HG02970 (cell line): ENCODE measurements at regions not wholly inside any gene's neighbourhood (a gene's known extent, or its start where the extent isn't known, plus 50 kb on each side); places are given as distances from the start of the nearest gene placed in this dataset.
"Not testable (repeated sequence)": the region's sequence is repeated elsewhere in the genome, so short reads cannot be mapped to it uniquely, and the experiment has no call there.

Source experiments
- ATAC-seq: cut with Tn5 transposase; IDR thresholded peaks from one replicate; pipeline ENCODE4 v1.9.1; 2021; ENCODE audit warnings: mild to moderate bottlenecking, moderate library complexity, moderate number of reproducible peaks; ENCODE audit not compliant: unreplicated experiment, low FRiP score

DNA sequence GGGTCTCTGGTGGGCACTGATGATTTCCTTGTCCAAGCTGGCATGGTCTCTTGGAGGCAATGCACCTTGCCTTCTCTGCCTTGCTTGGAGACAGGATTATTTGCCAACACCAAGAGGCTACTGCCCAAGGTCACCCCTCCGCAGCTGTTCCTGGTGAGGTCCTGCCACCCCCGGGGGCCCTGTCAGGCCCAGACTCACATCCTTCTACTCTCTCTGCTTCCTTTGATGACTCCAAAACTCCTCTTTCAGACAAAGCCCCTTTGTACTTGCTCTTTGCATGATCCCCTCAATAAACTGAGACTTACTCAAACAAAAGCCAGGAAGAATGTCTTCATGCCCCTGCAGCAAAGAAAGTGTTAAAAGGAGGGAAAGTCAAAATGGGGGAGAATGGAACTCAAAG is 137.7 kb downstream of the MEX3B start:
- no peak for ATAC-seq

DNA sequence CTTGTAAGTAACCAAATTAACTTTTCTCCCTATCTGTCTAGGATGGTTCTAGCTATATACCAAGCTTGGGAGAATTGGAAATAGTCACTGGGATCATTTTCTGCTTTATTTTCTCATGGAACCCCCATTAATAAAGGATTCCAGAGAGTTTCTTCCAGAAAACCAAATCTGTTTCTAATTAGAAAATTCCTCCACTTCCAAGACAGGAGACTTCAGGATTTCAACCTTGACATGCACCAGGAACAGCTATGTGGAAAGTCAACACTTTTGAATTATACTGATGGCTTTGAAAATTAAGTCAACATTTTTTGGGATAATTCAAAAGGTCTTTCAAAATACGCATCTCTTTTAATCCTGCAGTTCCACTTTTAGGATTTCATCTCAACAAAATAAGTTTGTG is 138.3 kb downstream of the MEX3B start:
- no peak for ATAC-seq

DNA sequence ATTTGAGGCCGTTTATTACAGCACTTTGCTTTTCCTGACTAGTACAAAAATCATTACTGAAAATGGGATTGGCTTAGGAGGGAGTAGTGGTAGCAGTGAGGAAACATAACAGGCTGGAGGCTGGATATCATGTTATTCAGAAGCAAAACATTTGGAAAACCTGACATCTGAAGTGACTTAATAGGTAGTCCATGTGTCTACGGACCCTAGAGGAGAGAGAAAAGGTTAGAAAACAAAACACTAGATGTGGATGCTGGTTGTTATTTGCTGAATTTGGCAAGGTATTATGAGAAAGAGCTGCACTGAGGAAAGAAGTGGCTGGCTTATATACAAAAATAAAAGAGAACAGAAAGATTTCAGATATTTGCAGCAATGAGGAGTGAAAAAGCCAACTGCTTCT is 139.9 kb downstream of the MEX3B start:
- no peak for ATAC-seq

DNA sequence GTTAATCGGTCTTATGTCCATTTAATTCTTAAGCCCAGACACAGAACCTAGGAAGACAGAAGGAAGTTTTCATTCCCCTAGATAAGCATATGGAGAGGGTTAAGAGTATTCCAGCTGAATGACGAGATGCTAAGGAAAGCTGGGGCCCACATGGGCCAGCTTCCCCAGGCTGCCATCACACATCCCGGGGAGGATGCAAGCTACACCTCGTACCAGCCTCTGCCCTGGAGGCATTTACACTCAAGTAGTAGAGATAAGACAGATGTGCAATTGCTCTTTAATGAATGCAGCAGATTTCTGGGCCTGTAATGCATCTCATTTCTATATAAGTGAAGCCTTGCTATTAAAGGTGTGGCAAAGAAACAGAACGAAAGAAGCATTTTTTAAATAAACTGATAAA is 144.5 kb downstream of the MEX3B start:
- no peak for ATAC-seq

DNA sequence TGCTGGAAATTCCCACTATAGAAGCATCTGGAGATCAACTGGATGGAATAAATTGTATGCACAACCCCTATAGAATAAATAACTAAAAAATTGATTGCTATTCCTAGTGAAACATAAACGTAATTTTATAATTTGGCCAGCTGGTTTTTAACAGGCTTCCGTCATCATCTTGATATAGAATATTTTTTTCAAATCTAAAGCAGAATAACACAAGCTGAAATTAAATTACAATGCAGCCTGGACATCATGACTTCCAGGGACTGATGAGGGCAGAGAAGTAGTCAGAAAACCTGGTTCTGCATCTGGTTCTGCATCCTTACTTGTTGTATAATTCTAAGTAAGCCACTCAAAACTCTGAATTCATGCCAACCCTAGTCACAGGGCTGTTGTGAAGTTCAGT is 146.1 kb downstream of the MEX3B start:
- no peak for ATAC-seq

DNA sequence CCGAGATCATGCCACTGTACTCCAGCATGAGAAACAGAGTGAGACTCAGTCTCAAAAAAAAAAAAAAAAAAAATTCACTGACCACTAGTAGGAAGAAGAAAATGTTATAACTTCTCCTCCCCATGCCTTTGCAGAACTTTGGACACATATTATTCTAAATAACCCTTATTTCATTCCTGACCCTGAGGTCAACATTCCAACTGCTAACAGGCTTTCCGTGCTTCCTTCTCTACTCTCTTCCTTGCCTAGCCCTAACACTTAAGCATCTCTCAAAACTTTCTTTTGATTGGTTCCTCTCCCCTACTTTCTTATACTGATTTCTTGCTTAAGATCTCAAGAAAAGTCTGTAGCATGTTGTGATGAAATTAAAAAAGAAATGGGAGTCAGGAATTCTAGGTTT is 146.8 kb downstream of the MEX3B start:
- ATAC-seq = no peak

DNA sequence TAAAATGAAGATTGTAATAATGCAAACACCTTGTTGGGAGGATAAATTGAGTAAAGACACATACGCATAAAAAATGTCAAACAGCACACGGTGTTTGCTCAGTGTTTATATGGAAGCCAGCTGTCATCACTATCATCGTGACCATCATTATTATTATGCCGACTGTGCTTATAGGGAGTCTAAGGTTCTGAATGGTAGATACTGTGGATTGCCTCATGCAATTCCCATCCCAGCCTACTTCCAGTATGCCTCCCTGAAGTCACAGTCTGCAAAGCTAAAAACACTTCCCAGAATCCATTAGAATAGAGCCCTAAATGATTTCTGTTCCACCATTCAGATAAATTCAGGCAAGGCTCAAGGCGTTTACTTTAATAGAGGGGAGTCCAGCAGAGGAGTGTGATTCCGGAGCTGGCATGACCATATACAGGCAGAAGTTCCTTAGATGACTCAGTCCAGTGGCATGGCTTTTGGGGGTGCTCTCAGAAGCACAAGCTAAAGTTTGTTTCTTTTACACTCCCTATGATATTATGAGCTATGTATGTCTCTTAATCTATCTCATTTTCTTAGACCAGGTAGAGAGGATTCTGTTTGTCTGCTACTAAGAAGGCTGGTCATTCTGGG is 148.7 kb downstream of the MEX3B start:
- no peak for ATAC-seq

DNA sequence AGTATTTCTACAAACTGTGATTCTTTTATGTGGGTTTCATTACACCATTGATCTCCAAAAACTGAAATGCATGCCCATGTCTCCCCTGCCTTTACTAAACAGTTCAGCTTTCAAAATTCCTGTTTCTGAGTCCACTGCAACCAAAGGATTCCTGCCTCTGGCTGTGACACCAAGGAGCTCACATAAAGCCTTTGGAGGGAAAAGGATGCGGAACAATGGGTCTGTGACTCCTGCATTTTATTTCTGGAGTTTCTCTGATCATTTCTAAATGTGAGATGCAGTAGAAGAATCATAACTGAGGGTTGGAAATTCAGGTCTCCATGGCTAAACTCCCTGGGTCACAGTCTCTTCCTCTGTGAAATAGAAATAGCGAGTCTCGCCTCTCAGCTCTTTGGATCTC is 149.5 kb downstream of the MEX3B start:
- ATAC-seq = no peak

DNA sequence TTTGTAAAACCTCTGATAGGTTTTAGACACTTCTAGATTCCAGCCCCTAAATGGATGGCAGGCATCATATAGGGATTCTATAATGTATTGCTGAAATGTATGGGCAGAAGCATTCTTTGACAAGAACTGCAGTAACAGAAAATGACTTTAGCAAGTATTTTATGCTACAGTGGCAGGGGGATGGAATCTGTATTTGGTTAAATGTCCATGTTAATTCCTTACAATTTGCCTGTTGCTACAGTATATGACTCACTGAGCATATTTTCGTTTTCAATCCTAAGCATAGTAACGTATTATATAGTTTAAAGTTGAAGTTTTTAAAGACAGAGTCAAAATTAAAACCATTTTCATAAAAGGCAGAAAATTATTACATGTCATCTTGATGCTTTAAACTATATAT is 150.1 kb downstream of the MEX3B start:
- ATAC-seq = no peak

DNA sequence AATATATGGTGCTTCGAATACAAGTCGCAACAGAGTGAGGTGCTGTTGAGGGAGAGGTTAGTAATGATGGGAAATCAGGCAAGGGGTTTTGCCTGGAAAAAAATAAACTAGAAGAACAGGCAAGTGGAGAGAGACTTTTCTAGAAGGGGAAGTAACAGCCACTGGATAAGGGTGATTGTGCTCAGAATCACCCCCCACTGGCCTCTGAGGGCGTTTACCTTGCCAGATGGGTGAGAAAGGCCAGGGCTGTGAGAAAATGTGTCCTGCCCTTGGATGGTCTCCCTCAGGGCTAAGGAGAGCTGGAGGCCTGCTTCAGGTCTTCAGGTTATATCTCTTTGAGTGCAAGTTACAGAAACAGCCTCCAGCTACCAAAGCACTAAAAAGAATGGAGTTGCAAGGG is 151.8 kb downstream of the MEX3B start:
- ATAC-seq = no peak

DNA sequence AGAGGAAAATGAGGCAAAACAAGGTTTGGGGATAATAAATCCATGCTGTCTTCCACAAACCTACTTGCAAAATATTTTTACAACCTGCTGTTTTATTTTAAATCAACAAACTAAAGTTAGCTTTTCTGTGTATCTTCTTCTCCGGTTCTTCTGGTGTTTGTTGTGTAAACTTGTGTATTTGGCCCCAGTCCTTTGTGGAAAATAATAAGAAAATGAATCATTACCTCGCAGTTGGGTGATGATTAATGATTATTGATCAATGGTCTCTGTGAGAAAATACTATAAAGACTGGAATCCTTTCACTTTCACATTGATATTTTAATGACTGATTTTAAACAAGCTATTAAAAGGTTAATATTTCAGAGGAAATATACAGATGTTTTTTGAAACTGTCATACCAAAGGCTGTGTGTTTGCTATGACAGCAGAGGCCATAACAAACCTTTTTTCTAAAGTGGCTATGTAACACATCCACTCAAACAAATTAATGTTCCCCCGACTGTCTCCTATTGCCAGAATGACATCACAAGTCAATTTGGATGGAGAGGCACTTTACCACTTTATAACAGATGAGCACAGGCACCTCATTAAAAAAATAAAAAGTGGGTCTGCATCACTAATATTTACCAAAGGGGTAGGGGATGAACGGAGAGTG is 152.5 kb downstream of the MEX3B start:
- no peak for ATAC-seq

DNA sequence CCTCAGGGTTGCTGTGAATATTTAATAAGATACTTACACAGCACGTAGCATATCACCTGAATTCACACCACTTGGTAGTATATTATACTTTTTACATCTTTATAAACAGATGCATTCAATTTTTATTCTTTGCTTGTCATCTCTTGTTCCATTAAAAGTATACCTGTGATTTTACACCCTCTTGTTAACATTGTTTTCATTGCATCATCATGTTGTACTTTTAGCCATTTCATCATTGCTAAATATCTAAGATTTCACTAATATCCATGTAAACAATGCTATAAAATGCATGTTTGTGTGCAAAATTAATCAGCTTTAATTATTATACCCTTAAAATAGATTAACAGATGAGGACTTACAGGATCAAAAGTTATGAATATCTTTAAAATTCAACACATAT is 155.3 kb downstream of the MEX3B start:
- ATAC-seq = no peak

DNA sequence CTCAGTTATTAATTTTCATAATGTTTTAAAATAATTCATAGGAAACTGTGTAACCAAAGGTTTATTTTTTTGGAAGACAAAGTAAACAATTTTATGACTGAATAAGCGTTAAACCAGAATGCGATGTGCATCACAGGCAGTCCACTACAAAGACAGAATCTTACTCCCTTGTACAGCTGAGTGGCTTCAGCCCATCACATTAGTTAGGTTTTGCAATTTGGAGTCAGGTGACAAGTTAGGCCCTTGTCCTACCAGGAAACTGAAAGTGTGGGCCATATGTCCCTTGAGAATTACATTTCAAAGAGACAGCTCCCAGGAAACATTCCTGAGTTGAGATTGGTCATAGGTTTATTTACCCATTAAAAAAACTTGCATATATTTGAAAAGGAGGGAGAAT is 156.3 kb downstream of the MEX3B start:
- ATAC-seq = no peak

DNA sequence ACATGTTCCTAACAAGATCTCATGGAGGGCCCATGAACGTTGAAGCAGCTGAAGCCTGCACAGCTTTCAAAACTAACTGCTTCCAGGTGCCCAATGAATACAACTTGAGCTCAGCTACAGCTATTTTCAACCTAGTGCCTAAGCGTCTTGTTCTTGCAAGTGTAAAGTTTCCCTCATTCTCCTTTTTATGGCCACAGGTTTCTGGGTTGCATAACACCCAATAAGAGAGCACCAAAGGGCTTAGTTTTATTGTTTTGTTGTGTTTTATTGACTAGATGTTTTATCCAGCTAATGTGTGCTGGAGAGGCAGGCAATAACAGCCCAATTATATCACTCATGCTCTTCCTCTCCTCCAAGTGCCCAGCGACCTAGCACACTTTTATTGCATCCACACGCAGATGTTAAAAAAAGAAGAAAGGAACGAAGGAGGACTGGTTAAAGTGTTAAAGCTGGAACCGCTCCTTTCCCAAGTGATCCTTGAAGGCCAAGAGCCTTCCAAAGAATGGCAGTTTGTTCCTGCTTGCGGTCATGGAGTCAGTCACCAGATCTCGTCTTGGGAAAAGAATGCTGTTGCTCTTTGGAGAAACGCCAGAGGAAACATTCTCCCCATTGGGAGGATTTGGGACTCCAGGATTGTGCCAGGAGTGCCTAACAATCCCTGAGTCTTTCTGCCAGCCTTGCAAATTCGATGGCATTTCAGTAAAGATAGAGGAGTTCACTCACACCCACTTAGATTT is 156.9 kb downstream of the MEX3B start:
- ATAC-seq = no peak

DNA sequence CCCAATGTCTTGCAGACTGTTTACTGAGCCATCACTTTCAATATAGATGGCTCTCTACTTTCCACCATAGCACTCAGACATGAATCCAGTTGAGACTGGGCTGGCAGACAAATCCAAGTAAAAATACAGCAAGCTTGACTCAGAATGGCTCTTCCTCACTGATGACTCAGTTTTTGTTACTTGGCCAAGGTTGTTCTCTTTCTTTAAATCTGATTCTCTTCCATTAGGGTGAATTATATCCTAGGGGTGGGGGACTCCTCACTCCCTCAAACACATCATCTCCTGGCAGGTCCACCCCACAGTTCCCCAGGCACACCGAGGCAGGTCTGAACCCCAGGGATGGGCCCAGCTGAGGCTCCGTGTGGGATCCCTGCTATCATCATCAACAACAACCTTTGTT is 157.9 kb downstream of the MEX3B start:
- no peak for ATAC-seq

DNA sequence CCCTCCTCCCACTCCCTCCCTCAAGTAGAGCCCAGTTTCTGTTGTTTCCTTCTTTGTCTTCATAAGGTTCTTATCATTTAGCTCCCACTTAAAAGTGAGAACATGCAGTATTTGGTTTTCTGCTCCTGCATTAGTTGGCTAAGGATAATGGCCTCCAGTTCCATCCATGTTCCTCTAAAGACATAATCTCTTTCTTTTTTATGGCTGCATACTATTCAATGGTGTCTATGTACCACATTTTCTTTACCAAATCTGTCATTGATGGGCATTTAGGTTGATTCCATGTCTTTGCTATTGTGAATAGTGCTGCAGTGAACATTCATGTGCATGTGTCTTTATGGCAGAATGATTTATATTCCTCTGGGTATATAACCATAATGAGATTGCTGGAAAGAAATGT is 158.6 kb downstream of the MEX3B start:
- ATAC-seq = not testable (repeated sequence)

DNA sequence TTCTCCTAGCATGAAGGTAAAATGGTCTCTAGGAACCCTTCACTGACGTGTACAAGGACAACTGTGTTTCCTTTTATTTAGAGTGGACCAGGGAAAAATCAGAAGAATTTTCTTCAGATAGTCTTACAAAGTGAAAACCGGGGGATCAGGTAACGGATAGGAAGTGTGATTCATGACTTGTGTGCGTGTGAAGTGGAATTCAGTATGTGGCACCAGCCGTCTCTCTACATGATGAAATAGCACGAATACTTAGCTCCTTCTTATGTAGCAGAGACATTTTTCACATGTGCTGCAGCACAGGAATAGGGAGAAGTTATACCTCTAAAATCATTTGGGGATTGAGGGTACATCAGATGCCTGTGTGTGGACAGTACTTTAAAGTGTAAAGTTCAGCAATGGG is 159.2 kb downstream of the MEX3B start:
- no peak for ATAC-seq

DNA sequence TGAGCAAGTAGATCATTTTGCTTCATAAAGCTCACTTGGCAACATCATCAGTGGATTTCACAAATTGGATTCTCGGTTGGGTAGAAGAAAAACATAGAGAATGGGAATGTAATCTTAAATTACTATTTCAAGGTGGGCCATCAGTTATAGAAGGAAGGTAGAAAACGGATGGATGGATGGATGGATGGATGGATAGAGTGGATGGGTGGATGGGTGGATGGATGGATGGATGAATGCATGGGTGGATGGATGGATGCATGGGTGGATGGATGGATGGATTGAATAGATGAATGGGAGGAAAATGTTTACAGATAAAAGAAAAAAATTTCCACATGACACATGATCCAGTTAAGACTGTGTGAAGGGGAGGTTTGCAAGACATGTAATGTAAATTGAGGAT is 159.7 kb downstream of the MEX3B start:
- ATAC-seq = no peak

DNA sequence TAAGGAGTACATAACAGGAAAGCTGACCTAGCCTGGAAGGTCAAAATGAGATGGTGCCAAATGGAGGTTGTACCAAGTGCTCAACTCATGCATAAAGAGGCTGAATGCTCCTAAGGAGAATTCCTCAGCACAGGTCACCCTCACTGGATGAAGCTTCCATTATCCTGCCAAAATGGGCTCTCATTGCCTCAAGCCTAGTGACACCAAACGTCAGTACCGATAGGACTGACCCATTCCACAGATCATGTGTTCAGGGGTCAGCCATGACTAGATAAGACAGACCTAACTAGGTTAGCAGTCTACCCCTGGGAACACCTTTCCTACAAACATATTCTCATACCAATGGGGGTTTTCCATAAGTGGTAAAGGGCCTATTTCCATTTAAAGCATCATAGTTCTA is 160.7 kb downstream of the MEX3B start:
- no peak for ATAC-seq

DNA sequence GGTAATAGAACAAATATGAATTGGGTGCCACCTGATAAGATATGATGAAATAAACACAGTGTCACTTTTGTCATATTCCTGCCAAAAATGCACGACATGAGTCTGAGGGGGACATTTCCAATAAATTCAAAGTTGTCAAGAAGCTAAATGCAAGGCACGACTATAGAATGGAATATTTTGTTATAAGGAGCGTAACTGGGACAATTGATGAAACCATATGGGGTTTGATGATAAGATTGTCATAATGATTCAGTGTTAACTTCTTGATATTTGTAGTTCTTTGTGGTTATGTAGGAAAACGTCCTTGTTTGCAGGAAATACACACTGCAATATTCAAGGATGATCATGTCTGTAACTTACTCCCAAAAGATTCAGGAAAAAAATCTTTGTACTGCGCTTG is 163.3 kb downstream of the MEX3B start:
- no peak for ATAC-seq

DNA sequence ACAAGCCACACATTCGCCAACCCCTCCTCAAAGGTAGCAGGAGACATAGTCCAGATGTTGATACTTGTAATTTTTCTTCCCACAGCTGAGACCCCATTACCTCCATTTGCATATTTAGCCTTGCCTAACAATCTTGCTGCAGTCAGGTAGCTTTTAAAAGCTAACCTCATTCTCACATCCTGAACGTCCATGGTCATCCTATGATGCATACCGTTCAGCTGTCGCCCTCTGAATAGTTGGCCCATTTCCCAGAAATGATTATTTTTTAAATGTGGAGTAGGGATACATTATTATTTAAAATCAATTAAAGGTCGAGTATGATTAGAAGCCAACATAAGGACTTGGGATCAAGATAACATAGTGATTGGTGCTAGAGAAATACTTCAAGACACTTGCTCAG is 165.0 kb downstream of the MEX3B start:
- no peak for ATAC-seq

DNA sequence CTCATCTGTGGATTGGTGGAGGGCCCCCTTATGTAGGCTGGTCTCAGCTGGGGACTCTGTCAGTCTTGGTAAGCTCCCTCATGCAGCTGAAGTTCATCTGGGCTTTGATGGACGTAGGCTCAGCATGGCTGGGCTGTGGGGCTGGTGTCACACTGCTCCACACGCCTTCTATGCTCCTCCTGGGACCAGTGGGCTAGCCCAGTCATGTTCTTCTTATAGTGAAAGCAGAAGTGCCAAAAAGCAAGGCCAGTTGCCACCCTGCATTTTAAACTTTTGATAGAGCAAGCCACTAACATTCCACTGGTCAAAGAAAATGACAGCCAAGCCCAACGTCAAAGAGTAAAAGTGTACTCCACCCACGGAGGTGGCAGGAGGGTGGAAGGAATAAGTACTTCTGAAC is 165.5 kb downstream of the MEX3B start:
- ATAC-seq = no peak
